ENCODE measurements at regions not wholly inside any gene's neighbourhood (a gene's known extent, or its start where the extent isn't known, plus 50 kb on each side); places are given as distances from the start of the nearest gene placed in this dataset.

- no peak for DNase-seq
- Histone ChIP-seq H3K27ac (no peak overlapping the region), H3K4me3 (replicated peaks in 1 of 3) (no peak overlapping the region), H3K27me3 (no peaks in the 10 kb centered on the region), H3K36me3 (no peaks in the 10 kb centered on the region), H3K9me3 (no peaks in the 10 kb centered on the region), H3K4me1 (peaks cover 8 to 12% of the 10 kb centered on the region in 2 donors)
- TF ChIP-seq CTCF (IDR thresholded peaks at IDR 0.05) = no peak
- no peak for TF ChIP-seq POLR2A (IDR thresholded peaks at IDR 0.05)
- intact Hi-C loops (cut with DNase I) = no loop called here
- WGBS, 2 donors = 87 to 88% methylated on average over 7 of the region's 7 CpGs
These were observed 90.7 kb downstream of the PDCL3 start for GRCh38 chr2:100653449-100654035.

- H3K9me3 ChIP-seq = no peaks in the 10 kb centered on the region
- H3K4me3 ChIP-seq (replicated peaks in 1 of 3) = no peak overlapping the region
- H3K4me1 ChIP-seq = peaks cover 8 to 12% of the 10 kb centered on the region in 2 donors
- no peak overlapping the region for H3K27ac ChIP-seq
- intact Hi-C loops (cut with DNase I) = no loop called here
- 90 to 98% methylated on average over 6 to 7 of the region's 7 CpGs for WGBS, 2 donors
- TF ChIP-seq POLR2A (IDR thresholded peaks at IDR 0.05) (no peak), CTCF (IDR thresholded peaks at IDR 0.05) (no peak)
- no peaks in the 10 kb centered on the region for H3K36me3 ChIP-seq
- no peak for DNase-seq
- H3K27me3 ChIP-seq = no peaks in the 10 kb centered on the region
These were observed 91.8 kb downstream of the PDCL3 start for GRCh38 chr2:100654611-100655010.

GRCh38 chr2:100655446-100655845 is 92.7 kb downstream of the PDCL3 start:
- no peak for TF ChIP-seq CTCF (IDR thresholded peaks at IDR 0.05)
- no peak for TF ChIP-seq POLR2A (IDR thresholded peaks at IDR 0.05)
- intact Hi-C loops (cut with DNase I) = no loop called here
- Histone ChIP-seq H3K27ac (no peak overlapping the region), H3K4me3 (replicated peaks in 1 of 3) (no peak overlapping the region), H3K36me3 (no peaks in the 10 kb centered on the region), H3K4me1 (peaks cover 8 to 12% of the 10 kb centered on the region in 2 donors), H3K27me3 (no peaks in the 10 kb centered on the region), H3K9me3 (no peaks in the 10 kb centered on the region)
- DNase-seq = no peak
- WGBS, 2 donors = 82 to 94% methylated on average over 5 of the region's 5 CpGs

GRCh38 chr2:100655936-100656534 is 93.2 kb downstream of the PDCL3 start:
- intact Hi-C loops (cut with DNase I) = no loop called here
- no peaks in the 10 kb centered on the region for H3K27me3 ChIP-seq
- H3K4me1 ChIP-seq = peaks cover 8 to 12% of the 10 kb centered on the region in 2 donors
- H3K9me3 ChIP-seq = no peaks in the 10 kb centered on the region
- no peak overlapping the region for H3K4me3 ChIP-seq (replicated peaks in 1 of 3)
- WGBS, 2 donors = 65 to 66% methylated on average over 5 of the region's 5 CpGs
- no peak overlapping the region for H3K27ac ChIP-seq
- TF ChIP-seq POLR2A (IDR thresholded peaks at IDR 0.05) = no peak
- TF ChIP-seq CTCF (IDR thresholded peaks at IDR 0.05) = no peak
- DNase-seq = peak; percentile 76 to 79
- no peaks in the 10 kb centered on the region for H3K36me3 ChIP-seq

GRCh38 chr2:100658017-100658416 is 95.2 kb downstream of the PDCL3 start:
- H3K4me3 ChIP-seq (replicated peaks in 1 of 3) = no peak overlapping the region
- TF ChIP-seq POLR2A (IDR thresholded peaks at IDR 0.05) (no peak), CTCF (IDR thresholded peaks at IDR 0.05) (no peak)
- H3K36me3 ChIP-seq = no peaks in the 10 kb centered on the region
- no peak for DNase-seq
- H3K9me3 ChIP-seq = no peaks in the 10 kb centered on the region
- H3K27me3 ChIP-seq = no peaks in the 10 kb centered on the region
- H3K4me1 ChIP-seq = peaks cover 8 to 12% of the 10 kb centered on the region in 2 donors
- 89 to 91% methylated on average over 4 of the region's 4 CpGs for WGBS, 2 donors
- no peak overlapping the region for H3K27ac ChIP-seq
- intact Hi-C loops (cut with DNase I) = no loop called here
